Putamen (tissue), 1 donor: ENCODE measurements at regions not wholly inside any gene's neighbourhood (a gene's known extent, or its start where the extent isn't known, plus 50 kb on each side); places are given as distances from the start of the nearest gene placed in this dataset.

ENCODE experiments used
- DNase-seq: peaks from one replicate; pipeline ENCODE4 v3.0.0-alpha.2; 2016; ENCODE audit warnings: low spot score

GRCh38 chr11:111194860-111195568, 50.5 kb upstream of the POU2AF2 start:
- DNase-seq, result no peak

GRCh38 chr11:111193924-111194490, 51.5 kb upstream of the POU2AF2 start:
- no peak for DNase-seq

GRCh38 chr11:111189466-111189865, 56.1 kb upstream of the POU2AF2 start:
- no peak for DNase-seq

- no peak for DNase-seq
Observed at GRCh38 chr11:111186308-111186915, 59.1 kb upstream of the POU2AF2 start.

- DNase-seq, result no peak
Observed at GRCh38 chr11:111185266-111185665, 60.3 kb upstream of the POU2AF2 start.

- DNase-seq, result no peak
Observed at GRCh38 chr11:111183706-111184105, 61.8 kb upstream of the POU2AF2 start.

- DNase-seq, result no peak
Observed at GRCh38 chr11:111179184-111179910, 66.2 kb upstream of the POU2AF2 start.

- DNase-seq, result no peak
Observed at GRCh38 chr11:111177037-111177871, 68.3 kb upstream of the POU2AF2 start.

GRCh38 chr11:111176603-111177002, 68.9 kb upstream of the POU2AF2 start:
- no peak for DNase-seq

GRCh38 chr11:111173221-111173620, 72.3 kb upstream of the POU2AF2 start:
- no peak for DNase-seq

GRCh38 chr11:111172321-111172862, 73.1 kb upstream of the POU2AF2 start:
- DNase-seq, result no peak

- no peak for DNase-seq
Observed at GRCh38 chr11:111170761-111171379, 74.7 kb upstream of the POU2AF2 start.

- DNase-seq, result no peak
Observed at GRCh38 chr11:111169367-111169766, 76.2 kb upstream of the POU2AF2 start.

GRCh38 chr11:111168871-111169270, 76.7 kb upstream of the POU2AF2 start:
- no peak for DNase-seq

- DNase-seq, result no peak
Observed at GRCh38 chr11:111167666-111168065, 77.9 kb upstream of the POU2AF2 start.

- DNase-seq, result no peak
Observed at GRCh38 chr11:111166598-111166997, 78.9 kb upstream of the POU2AF2 start.

GRCh38 chr11:111162305-111162704, 83.2 kb upstream of the POU2AF2 start:
- DNase-seq, result no peak

GRCh38 chr11:111157571-111157970, 88.0 kb upstream of the POU2AF2 start:
- no peak for DNase-seq

GRCh38 chr11:111155021-111155420, 90.5 kb upstream of the POU2AF2 start:
- no peak for DNase-seq

- no peak for DNase-seq
Observed at GRCh38 chr11:111153194-111153593, 92.3 kb upstream of the POU2AF2 start.

- DNase-seq, result peak; percentile 2
Observed at GRCh38 chr11:111148953-111149352, 96.6 kb upstream of the POU2AF2 start.
